Vagina (tissue), 2 donors: ENCODE measurements at regions not wholly inside any gene's neighbourhood (a gene's known extent, or its start where the extent isn't known, plus 50 kb on each side); places are given as distances from the start of the nearest gene placed in this dataset.

Experiments used
- DNase-seq, 2 donors: peaks; one replicate each; pipeline ENCODE4 v3.0.0-alpha.2; 2017; ENCODE audit errors: extremely low spot score in 2 of 2
- H3K27ac ChIP-seq: fragments of 200-600 bp; sonication (generic); one replicate; pipeline ENCODE4 v1.5.1; 2019
- H3K27me3 ChIP-seq: fragments of 200-600 bp; sonication (generic); one replicate; pipeline ENCODE4 v1.5.1; 2019
- H3K36me3 ChIP-seq, 2 donors: fragments of 200-600 bp; sonication (generic); one replicate each; pipeline ENCODE4 v1.5.1; 2017 to 2019
- H3K4me1 ChIP-seq: fragments of 200-600 bp; sonication (generic); one replicate; pipeline ENCODE4 v1.5.1; 2019
- H3K4me3 ChIP-seq, 2 donors: fragments of 200-600 bp; sonication (generic); 1 replicate in 1 of 2; 2 replicates in 1 of 2; pipeline ENCODE4 v1.5.1; 2016 to 2019
- H3K9me3 ChIP-seq: fragments of 200-600 bp; sonication (generic); one replicate; pipeline ENCODE4 v1.5.1; 2019
- POLR2A ChIP-seq, 2 donors: fragments of 450-650 bp; IDR thresholded peaks; one replicate each; pipeline ENCODE4 v1.6.1; 2017; ENCODE audit warnings: antibody characterized with exemption in 2 of 2, mild to moderate bottlenecking in 2 of 2, moderate library complexity in 2 of 2
- POLR2AphosphoS5 ChIP-seq, 2 donors: sonication (generic); formaldehyde crosslinking; IDR thresholded peaks; one replicate each; pipeline ENCODE4 v1.9.0; 2017; ENCODE audit warnings: antibody characterized with exemption in 2 of 2, mild to moderate bottlenecking in 2 of 2, low read depth in 1 of 2; ENCODE audit not compliant: insufficient read depth in 1 of 2
- intact Hi-C: fragments of 100-400 bp; cut with DNase I; formaldehyde crosslinking; loops from one replicate; pipeline ENCODE4 v1.15.1; 2023
- TF ChIP-seq, protein P1 (sequence below), 3 experiments: fragments of 450-650 bp in 2 of 3; fragments of 200-600 bp in 1 of 3; sonication (generic) in 1 of 3; IDR thresholded peaks; one replicate each; pipeline ENCODE4 v1.5.1; 2017 to 2019; ENCODE audit warnings: antibody characterized with exemption in 3 of 3, mild to moderate bottlenecking in 2 of 3, moderate library complexity in 2 of 3

DNA sequence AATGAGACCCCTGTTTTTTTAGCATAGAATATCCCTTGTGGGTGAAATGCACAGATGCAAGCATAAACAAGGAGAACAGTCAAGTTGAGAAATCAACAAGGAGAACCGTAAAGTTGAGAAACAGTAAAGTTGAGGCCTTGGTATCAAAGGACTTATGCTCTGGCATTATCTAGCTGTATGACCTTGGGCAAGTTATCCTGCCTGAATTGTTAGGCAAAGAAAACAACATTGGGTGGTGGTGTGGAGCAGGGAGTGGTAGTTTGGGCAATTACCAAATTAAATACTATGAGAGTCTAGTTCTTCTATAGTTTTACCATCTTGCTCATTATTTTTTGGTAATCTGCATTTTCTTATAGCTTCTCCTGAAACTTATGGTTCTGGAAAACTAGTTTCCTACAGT is 573.4 kb upstream of the ARPP21 start:
- Histone ChIP-seq H3K27ac (no peak overlapping the region), H3K27me3 (no peaks in the 10 kb centered on the region), H3K4me1 (no peaks in the 10 kb centered on the region), H3K4me3 (no peak overlapping the region), H3K9me3 (no peaks in the 10 kb centered on the region), H3K36me3 (no peaks in the 10 kb centered on the region)
- DNase-seq: no peak
- intact Hi-C loops: no loop called here
- TF ChIP-seq POLR2A (IDR thresholded peaks at IDR 0.05) (no peak), POLR2AphosphoS5 (IDR thresholded peaks at IDR 0.05; ENCODE audit: insufficient read depth in 1 of 2, low read depth in 1 of 2) (no peak)
- TF ChIP-seq, protein P1, sequence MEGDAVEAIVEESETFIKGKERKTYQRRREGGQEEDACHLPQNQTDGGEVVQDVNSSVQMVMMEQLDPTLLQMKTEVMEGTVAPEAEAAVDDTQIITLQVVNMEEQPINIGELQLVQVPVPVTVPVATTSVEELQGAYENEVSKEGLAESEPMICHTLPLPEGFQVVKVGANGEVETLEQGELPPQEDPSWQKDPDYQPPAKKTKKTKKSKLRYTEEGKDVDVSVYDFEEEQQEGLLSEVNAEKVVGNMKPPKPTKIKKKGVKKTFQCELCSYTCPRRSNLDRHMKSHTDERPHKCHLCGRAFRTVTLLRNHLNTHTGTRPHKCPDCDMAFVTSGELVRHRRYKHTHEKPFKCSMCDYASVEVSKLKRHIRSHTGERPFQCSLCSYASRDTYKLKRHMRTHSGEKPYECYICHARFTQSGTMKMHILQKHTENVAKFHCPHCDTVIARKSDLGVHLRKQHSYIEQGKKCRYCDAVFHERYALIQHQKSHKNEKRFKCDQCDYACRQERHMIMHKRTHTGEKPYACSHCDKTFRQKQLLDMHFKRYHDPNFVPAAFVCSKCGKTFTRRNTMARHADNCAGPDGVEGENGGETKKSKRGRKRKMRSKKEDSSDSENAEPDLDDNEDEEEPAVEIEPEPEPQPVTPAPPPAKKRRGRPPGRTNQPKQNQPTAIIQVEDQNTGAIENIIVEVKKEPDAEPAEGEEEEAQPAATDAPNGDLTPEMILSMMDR (IDR thresholded peaks at IDR 0.05): no peak

DNA sequence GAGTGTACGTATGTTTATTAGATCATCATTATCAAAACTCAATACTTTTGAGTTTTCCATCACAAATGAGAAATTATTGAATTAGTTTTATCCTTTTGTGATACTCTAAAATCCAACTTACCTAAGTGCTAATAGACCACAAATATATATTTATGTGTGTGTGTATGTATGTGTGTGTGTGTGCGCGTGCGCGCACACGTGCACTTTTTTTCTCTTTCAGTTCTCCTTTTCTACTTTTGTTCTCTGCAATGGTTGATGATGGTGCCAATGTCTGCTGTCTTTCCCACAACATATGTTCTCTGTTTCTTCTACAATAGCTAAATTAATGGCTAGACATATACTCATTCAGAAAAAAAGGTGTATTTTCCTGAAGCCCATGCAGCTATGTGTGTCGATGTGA is 571.6 kb upstream of the ARPP21 start:
- TF ChIP-seq POLR2A (IDR thresholded peaks at IDR 0.05): no peak
- TF ChIP-seq, protein P1 (IDR thresholded peaks at IDR 0.05): no peak
- no peak for TF ChIP-seq POLR2AphosphoS5 (IDR thresholded peaks at IDR 0.05; ENCODE audit: insufficient read depth in 1 of 2, low read depth in 1 of 2)
- H3K27me3 ChIP-seq: no peaks in the 10 kb centered on the region
- no peaks in the 10 kb centered on the region for H3K36me3 ChIP-seq
- DNase-seq: no peak
- no peak overlapping the region for H3K4me3 ChIP-seq
- no peaks in the 10 kb centered on the region for H3K4me1 ChIP-seq
- H3K9me3 ChIP-seq: no peaks in the 10 kb centered on the region
- intact Hi-C loops: no loop called here
- H3K27ac ChIP-seq: no peak overlapping the region

DNA sequence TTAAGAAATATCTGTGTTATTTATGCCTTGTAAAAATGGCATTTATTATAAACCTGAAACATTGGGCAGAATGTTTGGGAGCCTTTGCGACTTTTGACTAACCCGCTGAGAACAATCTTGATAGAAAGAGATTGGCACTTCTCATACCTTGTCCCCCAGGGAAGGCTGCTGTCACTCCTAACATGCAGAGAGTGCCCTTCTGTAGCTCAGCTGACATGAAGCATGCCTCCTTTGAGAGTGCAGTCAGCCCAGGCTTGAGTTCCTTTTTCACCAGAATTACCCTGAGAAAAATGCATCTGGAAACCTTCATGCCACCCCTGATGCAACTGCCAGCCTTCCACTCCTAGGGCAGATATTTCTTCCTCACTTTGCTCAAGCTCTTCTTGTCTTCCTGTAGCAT is 569.2 kb upstream of the ARPP21 start:
- Histone ChIP-seq H3K4me3 (no peak overlapping the region), H3K4me1 (no peaks in the 10 kb centered on the region), H3K36me3 (no peaks in the 10 kb centered on the region), H3K9me3 (no peaks in the 10 kb centered on the region), H3K27me3 (no peaks in the 10 kb centered on the region), H3K27ac (no peak overlapping the region)
- intact Hi-C loops: no loop called here
- no peak for DNase-seq
- TF ChIP-seq, protein P1 (IDR thresholded peaks at IDR 0.05): no peak
- TF ChIP-seq POLR2AphosphoS5 (IDR thresholded peaks at IDR 0.05; ENCODE audit: insufficient read depth in 1 of 2, low read depth in 1 of 2) (no peak), POLR2A (IDR thresholded peaks at IDR 0.05) (no peak)

DNA sequence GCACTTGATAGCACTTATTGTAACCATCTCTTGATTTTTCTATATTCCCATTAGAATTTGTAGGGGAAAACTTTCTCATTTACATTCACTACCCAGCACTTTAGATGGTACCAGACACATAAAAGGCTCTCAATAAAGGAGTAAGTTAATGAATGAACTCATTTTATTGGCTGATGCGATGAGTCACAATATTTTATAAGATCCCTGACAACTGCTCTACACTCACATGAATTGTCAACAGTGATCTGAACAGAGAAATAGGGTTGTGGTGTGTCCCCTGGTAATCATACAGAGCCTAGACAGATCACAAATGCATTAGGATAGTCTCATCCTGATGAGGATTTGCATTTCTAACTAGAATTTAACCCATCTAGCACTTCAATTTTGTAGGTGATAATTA is 567.6 kb upstream of the ARPP21 start:
- Histone ChIP-seq H3K27me3 (no peaks in the 10 kb centered on the region), H3K36me3 (no peaks in the 10 kb centered on the region), H3K9me3 (no peaks in the 10 kb centered on the region), H3K27ac (no peak overlapping the region), H3K4me3 (no peak overlapping the region), H3K4me1 (no peaks in the 10 kb centered on the region)
- intact Hi-C loops: no loop called here
- no peak for DNase-seq
- TF ChIP-seq POLR2AphosphoS5 (IDR thresholded peaks at IDR 0.05; ENCODE audit: insufficient read depth in 1 of 2, low read depth in 1 of 2): no peak
- TF ChIP-seq, protein P1 (IDR thresholded peaks at IDR 0.05): no peak
- TF ChIP-seq POLR2A (IDR thresholded peaks at IDR 0.05): no peak

DNA sequence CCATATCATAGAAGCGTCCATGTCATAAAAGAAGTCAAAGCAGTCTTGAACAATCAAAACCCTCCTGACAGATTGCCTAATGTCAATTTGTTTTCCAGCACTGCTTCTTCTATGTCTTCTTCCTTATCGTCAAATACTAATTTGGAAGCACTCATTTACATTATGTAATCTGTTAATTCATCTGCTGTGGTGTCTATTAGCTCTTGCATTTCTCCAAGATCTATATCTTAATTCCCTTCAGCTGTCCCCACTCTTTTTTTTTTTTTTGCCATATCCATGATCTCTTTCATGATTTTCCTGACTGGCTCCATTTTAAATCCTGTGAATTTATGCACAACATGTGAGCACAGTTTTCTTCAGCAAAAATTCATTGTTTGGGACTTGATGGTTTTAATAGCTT is 560.5 kb upstream of the ARPP21 start:
- no peaks in the 10 kb centered on the region for H3K9me3 ChIP-seq
- no peak for DNase-seq
- H3K27ac ChIP-seq: no peak overlapping the region
- H3K4me1 ChIP-seq: no peaks in the 10 kb centered on the region
- no peaks in the 10 kb centered on the region for H3K36me3 ChIP-seq
- intact Hi-C loops: no loop called here
- H3K4me3 ChIP-seq: no peak overlapping the region
- no peaks in the 10 kb centered on the region for H3K27me3 ChIP-seq
- TF ChIP-seq POLR2AphosphoS5 (IDR thresholded peaks at IDR 0.05; ENCODE audit: insufficient read depth in 1 of 2, low read depth in 1 of 2): no peak
- TF ChIP-seq, protein P1 (IDR thresholded peaks at IDR 0.05): no peak
- no peak for TF ChIP-seq POLR2A (IDR thresholded peaks at IDR 0.05)
